ENCODE measurements at regions not wholly inside any gene's neighbourhood (a gene's known extent, or its start where the extent isn't known, plus 50 kb on each side); places are given as distances from the start of the nearest gene placed in this dataset.
"Not testable (repeated sequence)": the region's sequence is repeated elsewhere in the genome, so short reads cannot be mapped to it uniquely, and the experiment has no call there.

- no peak for DNase-seq
- H3K4me3 Mint-ChIP-seq: no peak overlapping the region
- H3K27me3 Mint-ChIP-seq: no peaks in the 10 kb centered on the region
- peaks cover 0 to 1% of the 10 kb centered on the region in 2 donors for H3K9me3 Mint-ChIP-seq
- no peak overlapping the region for H3K27ac Mint-ChIP-seq
- H3K36me3 Mint-ChIP-seq: no peaks in the 10 kb centered on the region
- ATAC-seq (replicated peaks): no peak
- H3K4me1 Mint-ChIP-seq: no peaks in the 10 kb centered on the region
Observed at GRCh38 chr11:90284171-90284570, 61.3 kb upstream of the CHORDC1 start.

DNA sequence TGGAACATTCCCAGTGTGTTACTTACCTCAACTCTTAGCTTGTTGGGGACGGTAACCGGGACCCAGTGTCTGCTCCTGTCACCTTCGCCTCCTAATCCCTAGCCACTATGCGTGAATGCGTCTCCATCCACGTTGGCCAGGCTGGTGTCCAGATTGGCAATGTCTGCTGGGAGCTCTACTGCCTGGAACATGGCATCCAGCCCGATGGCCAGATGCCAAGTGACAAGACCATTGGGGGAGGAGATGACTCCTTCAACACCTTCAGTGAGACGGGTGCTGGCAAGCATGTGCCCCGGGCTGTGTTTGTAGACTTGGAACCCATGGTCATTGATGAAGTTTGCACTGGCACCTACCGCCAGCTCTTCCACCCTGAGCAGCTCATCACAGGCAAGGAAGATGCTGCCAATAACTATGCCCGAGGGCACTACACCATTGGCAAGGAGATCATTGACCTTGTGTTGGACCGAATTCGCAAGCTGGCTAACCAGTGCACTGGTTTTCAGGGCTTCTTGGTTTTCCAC lies 59.8 kb upstream of the CHORDC1 start:
- not testable (repeated sequence) for H3K27ac Mint-ChIP-seq; ATAC-seq (replicated peaks); H3K36me3 Mint-ChIP-seq; H3K4me1 Mint-ChIP-seq; H3K27me3 Mint-ChIP-seq; H3K4me3 Mint-ChIP-seq; H3K9me3 Mint-ChIP-seq; DNase-seq

DNA sequence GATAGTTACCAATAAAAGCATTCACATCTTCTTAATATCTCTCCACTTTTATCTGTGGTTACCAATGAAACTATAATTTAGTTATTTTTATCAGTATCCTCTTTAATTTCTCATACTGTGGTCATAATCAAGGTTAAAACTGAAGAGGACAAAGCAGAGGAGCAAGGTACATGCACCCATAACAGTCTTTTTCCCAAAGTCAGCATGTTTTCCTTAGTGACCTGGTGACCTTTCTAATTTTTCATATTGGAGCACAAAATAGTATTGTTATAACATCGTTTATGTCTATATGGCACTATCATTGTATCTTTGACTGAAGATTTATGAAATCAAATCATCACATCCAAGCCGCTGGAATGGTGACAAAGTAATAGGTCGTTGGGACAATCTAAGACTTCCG lies 51.5 kb upstream of the CHORDC1 start:
- DNase-seq (no peak), ATAC-seq (replicated peaks) (no peak)
- no peak overlapping the region for H3K27ac Mint-ChIP-seq
- no peaks in the 10 kb centered on the region for H3K27me3 Mint-ChIP-seq
- no peaks in the 10 kb centered on the region for H3K36me3 Mint-ChIP-seq
- H3K4me1 Mint-ChIP-seq: no peaks in the 10 kb centered on the region
- no peak overlapping the region for H3K4me3 Mint-ChIP-seq
- peaks cover 0 to 3% of the 10 kb centered on the region in 2 donors for H3K9me3 Mint-ChIP-seq

Data from stimulated activated naive B cell treated with anti-CD40 and anti-IgM and Interleukin-4, amounts not matched to agents 10 μg/mL and 1 μg/mL and 100 μg/mL, for 72 hours (primary cell).